Neutrophil (primary cell): ENCODE measurements at regions not wholly inside any gene's neighbourhood (a gene's known extent, or its start where the extent isn't known, plus 50 kb on each side); places are given as distances from the start of the nearest gene placed in this dataset.
A peak's percentile ranks its signal among the peaks of the same experiment; 100 is the strongest.
"Not testable (repeated sequence)": the region's sequence is repeated elsewhere in the genome, so short reads cannot be mapped to it uniquely, and the experiment has no call there.

Experiments
- H3K27ac ChIP-seq: fragments of 200-600 bp; sonication (generic); 2 replicates; pipeline ENCODE4 v1.5.1; 2016; ENCODE audit warnings: mild to moderate bottlenecking, moderate library complexity
- H3K27me3 ChIP-seq: fragments of 200-600 bp; sonication (generic); 2 replicates; pipeline ENCODE4 v1.6.0; 2016; ENCODE audit warnings: mild to moderate bottlenecking
- H3K36me3 ChIP-seq: fragments of 200-600 bp; sonication (generic); 2 replicates; pipeline ENCODE4 v1.5.1; 2017
- H3K4me1 ChIP-seq, 2 experiments: fragments of 200-600 bp in 1 of 2; sonication (generic) in 1 of 2; 1 replicate in 1 of 2; 2 replicates in 1 of 2; pipeline versions ENCODE4 v1.5.1 to v1.6.1; 2013 to 2016; ENCODE audit warnings: low read depth in 1 of 2, low read length in 1 of 2, mild to moderate bottlenecking in 1 of 2, moderate library complexity in 1 of 2; ENCODE audit not compliant: control insufficient read depth in 1 of 2, insufficient read depth in 1 of 2
- H3K4me3 ChIP-seq, 2 experiments: fragments of 200-600 bp in 1 of 2; sonication (generic) in 1 of 2; 1 replicate in 1 of 2; 2 replicates in 1 of 2; pipeline ENCODE4 v1.5.1; 2013 to 2016; ENCODE audit warnings: low read depth in 1 of 2, low read length in 1 of 2, mild to moderate bottlenecking in 1 of 2, moderate library complexity in 1 of 2
- H3K9me3 ChIP-seq: fragments of 200-600 bp; sonication (generic); 2 replicates; pipeline ENCODE4 v1.5.1; 2016
- TF ChIP-seq, protein P1 (sequence below): fragments of 200-600 bp; sonication (generic); IDR thresholded peaks from 2 replicates; pipeline ENCODE4 v1.5.1; 2016; ENCODE audit warnings: antibody characterized with exemption

DNA sequence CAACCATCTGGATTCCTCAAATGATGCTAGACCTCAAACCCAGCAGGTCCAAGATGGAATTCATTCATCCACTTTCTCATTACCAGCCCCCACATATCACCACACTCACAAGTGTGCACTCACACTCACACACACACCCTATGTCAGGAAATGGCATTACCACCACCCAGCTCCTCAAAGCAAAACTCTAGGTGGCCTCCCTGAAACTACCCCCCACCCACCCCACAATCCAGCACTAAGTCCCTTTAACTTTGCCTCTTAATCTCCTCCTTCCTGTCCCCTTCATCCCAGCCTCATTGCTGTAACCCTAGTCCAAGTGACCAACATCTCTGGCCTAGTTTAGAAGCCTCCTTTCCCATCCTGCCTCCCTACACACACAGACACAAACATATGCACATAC, 109.4 kb downstream of the TNFAIP3 start:
- Histone ChIP-seq H3K36me3 (no peaks in the 10 kb centered on the region), H3K9me3 (no peaks in the 10 kb centered on the region), H3K4me3 (no peak overlapping the region), H3K27me3 (no peaks in the 10 kb centered on the region), H3K4me1 (peaks cover 26 to 31% of the 10 kb centered on the region in 2 experiments), H3K27ac (peak overlapping the region; percentile 82)
- TF ChIP-seq, protein P1, sequence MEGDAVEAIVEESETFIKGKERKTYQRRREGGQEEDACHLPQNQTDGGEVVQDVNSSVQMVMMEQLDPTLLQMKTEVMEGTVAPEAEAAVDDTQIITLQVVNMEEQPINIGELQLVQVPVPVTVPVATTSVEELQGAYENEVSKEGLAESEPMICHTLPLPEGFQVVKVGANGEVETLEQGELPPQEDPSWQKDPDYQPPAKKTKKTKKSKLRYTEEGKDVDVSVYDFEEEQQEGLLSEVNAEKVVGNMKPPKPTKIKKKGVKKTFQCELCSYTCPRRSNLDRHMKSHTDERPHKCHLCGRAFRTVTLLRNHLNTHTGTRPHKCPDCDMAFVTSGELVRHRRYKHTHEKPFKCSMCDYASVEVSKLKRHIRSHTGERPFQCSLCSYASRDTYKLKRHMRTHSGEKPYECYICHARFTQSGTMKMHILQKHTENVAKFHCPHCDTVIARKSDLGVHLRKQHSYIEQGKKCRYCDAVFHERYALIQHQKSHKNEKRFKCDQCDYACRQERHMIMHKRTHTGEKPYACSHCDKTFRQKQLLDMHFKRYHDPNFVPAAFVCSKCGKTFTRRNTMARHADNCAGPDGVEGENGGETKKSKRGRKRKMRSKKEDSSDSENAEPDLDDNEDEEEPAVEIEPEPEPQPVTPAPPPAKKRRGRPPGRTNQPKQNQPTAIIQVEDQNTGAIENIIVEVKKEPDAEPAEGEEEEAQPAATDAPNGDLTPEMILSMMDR = no peak

DNA sequence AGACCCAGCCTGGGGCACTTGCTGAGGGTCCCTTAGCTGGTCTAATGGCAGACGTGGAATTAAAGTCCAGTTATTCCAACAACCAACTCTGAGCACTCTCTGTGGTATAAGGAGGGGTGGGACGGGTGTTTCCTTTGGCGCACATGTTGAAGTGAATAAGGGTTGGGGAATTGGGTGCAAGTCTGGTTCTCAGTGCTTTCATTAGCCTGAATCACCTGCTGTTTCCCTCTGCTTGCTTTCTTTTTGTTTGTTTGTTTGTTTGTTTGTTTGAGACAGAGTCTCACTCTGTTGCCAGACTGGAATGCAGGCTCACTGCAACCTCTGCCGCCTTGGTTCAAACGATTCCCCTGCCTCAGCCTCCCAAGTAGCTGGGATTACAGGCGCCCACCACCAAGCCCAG, 110.1 kb downstream of the TNFAIP3 start:
- TF ChIP-seq, protein P1 = no peak

DNA sequence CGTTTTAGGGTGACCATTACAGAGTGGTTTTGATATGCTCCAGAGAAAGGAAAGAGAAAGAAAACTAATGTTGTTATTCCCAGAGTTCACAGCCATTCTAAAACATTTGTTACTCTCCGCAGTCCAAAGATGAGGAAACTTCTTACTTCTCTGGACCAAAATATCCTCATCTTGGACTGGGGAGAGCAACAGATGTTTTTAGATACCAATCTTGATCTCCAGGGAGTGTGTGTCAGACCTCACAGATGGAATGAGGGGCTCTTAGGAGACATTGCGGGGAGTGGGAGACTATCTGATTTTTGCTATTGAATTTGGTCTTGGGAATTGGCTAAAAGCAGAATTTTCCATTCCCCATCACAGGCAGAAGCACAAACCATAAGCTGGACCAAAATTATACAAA, 110.8 kb downstream of the TNFAIP3 start:
- TF ChIP-seq, protein P1 = no peak
- H3K4me1 ChIP-seq = peaks cover 26 to 29% of the 10 kb centered on the region in 2 experiments

More for the DNA sequence above, 110.1 kb downstream of the TNFAIP3 start:
- Histone ChIP-seq H3K27me3 (no peaks in the 10 kb centered on the region), H3K4me1 (peaks cover 26 to 31% of the 10 kb centered on the region in 2 experiments), H3K27ac (no peak overlapping the region), H3K4me3 (no peak overlapping the region), H3K36me3 (no peaks in the 10 kb centered on the region), H3K9me3 (no peaks in the 10 kb centered on the region)

DNA sequence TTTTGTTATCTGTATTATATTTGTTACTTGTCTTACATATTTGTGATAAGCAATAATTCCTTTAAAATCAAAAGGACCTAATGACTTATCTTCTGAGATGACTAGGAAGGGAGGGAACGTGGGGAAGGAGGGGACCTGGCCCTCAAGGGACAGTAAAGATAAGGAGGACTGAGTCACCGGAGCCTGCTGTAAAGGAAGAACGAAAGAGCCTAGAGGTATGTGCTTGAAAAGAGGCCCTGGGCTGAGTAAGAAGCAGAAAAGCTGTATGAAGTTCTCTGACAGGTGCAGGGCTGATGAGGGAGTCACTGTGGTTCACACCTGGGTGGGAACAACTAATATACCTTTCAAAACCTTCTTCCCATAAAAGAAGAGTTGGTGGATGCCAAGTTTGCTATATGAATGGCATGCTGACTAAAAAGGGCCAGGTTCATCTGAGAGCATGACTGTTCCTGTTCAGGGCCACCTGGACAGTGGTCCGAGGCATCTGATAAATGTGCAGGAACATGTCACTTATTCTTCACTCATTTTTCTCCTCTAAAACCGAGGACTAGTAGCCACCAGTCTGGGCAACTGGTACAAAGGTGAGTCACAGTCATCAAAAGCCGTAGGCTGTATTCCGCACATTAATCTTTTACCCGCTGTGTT, 111.3 kb downstream of the TNFAIP3 start:
- Histone ChIP-seq H3K27me3 (no peaks in the 10 kb centered on the region), H3K27ac (no peak overlapping the region), H3K4me1 (peaks cover 23 to 24% of the 10 kb centered on the region in 2 experiments), H3K36me3 (no peaks in the 10 kb centered on the region), H3K9me3 (no peaks in the 10 kb centered on the region), H3K4me3 (no peak overlapping the region)
- TF ChIP-seq, protein P1 = no peak

More for the DNA sequence above, 110.8 kb downstream of the TNFAIP3 start:
- H3K36me3 ChIP-seq = no peaks in the 10 kb centered on the region
- H3K27ac ChIP-seq = no peak overlapping the region
- H3K9me3 ChIP-seq = no peaks in the 10 kb centered on the region
- no peak overlapping the region for H3K4me3 ChIP-seq
- H3K27me3 ChIP-seq = no peaks in the 10 kb centered on the region

DNA sequence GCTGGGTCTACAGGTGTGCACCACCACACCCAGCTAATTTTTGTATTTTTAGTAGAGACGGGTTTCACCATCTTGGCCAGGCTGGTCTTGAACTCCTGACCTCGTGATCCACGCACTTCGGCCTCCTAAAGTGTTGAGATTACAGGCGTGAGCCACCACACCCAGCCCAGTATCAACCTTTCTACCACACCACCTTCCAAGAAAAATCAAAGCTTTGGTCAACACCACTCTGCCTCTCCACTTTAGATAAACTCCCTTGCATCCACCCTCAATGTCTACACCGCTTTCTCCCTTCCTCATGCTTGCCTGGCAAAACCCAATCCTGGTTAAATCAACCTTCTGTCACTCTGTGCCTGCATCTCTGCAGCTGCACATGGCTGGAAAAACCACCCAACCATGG, 112.2 kb downstream of the TNFAIP3 start:
- H3K27ac ChIP-seq, H3K27me3 ChIP-seq: not testable (repeated sequence)

DNA sequence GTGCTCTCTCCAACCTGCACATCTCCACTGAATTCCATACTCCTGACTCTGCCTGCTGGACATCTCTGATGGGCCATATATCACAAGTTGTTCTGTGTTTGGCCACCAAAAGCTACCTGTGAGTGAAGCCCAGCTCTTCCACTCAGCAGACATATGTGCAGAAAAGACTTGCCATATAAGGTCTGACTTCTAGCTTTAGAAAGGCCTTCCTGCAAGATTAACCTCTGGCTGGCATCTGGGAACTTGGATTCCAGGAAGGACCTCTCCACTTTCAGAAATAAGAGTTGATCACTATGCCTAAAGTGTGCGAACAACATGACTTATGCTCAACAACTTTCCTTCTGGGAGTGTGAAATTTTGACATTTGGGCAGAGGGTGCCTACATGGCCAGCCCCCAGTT, 113.7 kb downstream of the TNFAIP3 start:
- H3K9me3 ChIP-seq = no peaks in the 10 kb centered on the region
- no peaks in the 10 kb centered on the region for H3K36me3 ChIP-seq
- H3K27ac ChIP-seq = no peak overlapping the region
- TF ChIP-seq, protein P1 = no peak
- H3K27me3 ChIP-seq = no peaks in the 10 kb centered on the region
- no peak overlapping the region for H3K4me3 ChIP-seq
- peaks cover 5% of the 10 kb centered on the region in 2 experiments for H3K4me1 ChIP-seq

More for the DNA sequence above, 112.2 kb downstream of the TNFAIP3 start:
- peaks cover 17 to 20% of the 10 kb centered on the region in 2 experiments for H3K4me1 ChIP-seq
- H3K9me3 ChIP-seq, H3K36me3 ChIP-seq, H3K4me3 ChIP-seq: not testable (repeated sequence)
